EL (cell line): ENCODE measurements at regions not wholly inside any gene's neighbourhood (a gene's known extent, or its start where the extent isn't known, plus 50 kb on each side); places are given as distances from the start of the nearest gene placed in this dataset.
A peak's percentile ranks its signal among the peaks of the same experiment; 100 is the strongest.

ENCODE experiments used
- DNase-seq: peaks from one replicate; pipeline ENCODE4 v3.0.0-alpha.2; 2016

GRCh38 chr2:51528156-51528555, 496.2 kb upstream of the NRXN1 start:
- no peak for DNase-seq

GRCh38 chr2:51526766-51527165, 494.8 kb upstream of the NRXN1 start:
- no peak for DNase-seq

DNA sequence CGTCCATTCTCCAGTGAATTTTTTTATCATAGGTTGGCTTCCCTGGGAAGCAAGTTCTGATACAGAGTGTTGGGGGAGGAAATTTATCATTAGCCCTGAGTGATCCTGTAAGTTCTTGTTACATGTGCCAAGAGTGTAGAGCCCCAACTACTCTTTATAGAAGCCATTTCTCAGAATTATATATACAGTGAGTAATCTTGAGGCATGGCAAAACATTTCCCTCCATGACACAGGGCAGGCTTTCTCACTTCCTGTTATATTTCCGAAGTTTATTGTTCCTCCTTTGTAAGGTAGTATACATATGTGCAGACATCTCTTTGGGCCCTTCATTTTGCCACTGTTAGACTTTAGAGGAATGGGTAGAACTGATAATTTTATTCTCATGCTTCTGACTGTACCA, 484.7 kb upstream of the NRXN1 start:
- DNase-seq = no peak

DNA sequence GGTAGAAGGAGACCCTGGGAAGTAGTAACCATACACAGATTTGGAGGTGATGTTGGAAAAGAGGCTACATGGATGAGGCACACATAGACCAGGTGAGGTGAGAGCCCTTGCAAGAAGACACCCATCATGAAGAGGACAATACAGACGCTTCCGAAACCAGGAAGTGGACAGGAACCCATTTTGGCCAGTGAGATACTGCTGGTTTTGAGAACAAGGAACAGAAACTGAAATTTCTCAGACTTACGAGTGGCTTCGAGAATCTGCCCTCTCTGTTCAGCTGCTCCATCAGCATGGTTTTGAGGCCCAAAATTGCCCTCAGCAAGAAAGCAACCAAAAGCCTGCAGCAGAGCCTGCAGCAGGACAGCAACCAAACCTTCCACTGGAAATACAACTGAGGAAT, 479.1 kb upstream of the NRXN1 start:
- DNase-seq = no peak

DNA sequence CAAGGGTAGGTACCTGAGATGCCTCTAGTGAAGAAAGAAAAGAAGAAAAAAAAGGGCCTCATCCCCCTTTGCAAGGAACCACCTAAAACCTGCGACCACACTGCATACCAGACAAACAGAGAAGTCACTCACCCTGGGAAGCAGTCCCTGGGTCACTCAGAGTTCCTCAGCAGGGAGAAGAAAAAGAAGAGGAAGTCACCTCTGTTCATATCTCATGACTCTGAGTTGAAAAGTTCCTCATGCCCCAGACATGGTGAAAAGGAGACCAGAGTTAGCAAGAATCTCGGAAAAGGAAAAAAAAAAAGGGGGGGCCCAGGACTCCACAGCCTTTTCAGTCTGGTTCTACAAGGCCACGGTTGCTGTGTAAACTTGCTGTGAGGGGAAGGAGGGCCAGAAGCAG, 478.4 kb upstream of the NRXN1 start:
- no peak for DNase-seq

GRCh38 chr2:51505533-51505932, 473.6 kb upstream of the NRXN1 start:
- DNase-seq = no peak

- DNase-seq = no peak
Observed at GRCh38 chr2:51490576-51491234, 458.8 kb upstream of the NRXN1 start.

DNA sequence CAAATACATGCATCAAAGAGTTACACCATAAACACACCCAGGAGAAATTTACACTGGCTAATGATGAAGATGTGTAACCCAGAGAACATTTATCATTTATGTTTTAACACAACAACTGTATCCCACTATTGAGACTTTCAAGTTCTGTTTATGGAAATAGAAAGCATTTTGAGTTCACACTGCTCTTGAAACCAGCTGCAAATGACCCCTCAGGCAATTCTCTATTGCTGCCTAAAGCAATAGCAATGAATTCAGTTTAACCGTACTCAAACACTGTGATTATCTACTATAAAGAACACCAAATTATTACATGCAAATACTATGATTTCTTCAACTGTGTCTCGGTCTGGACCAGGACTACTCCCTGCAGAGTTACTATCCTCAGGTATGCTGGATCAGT, 452.7 kb upstream of the NRXN1 start:
- no peak for DNase-seq

- no peak for DNase-seq
Observed at GRCh38 chr2:51483720-51484119, 451.8 kb upstream of the NRXN1 start.

GRCh38 chr2:51472783-51473182, 440.9 kb upstream of the NRXN1 start:
- DNase-seq = no peak

- no peak for DNase-seq
Observed at GRCh38 chr2:51472300-51472699, 440.4 kb upstream of the NRXN1 start.

DNA sequence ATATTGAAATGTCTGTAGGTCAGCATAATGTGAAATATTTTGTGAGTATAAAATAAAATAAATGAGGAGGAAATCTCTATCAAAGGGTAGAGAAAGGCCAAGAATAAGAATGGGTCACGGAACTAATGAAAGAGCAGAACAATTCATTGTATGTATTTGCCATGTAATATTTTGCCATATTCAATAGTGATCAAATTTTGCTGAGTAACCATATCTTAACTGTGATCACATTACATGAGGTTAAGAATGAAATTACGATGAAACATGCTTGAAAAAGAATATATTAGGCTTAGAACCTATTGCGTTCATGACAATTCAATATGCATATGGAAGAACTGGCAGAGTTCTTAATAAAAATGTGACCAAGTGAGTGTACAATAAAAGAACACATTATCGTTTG, 437.2 kb upstream of the NRXN1 start:
- DNase-seq = no peak

DNA sequence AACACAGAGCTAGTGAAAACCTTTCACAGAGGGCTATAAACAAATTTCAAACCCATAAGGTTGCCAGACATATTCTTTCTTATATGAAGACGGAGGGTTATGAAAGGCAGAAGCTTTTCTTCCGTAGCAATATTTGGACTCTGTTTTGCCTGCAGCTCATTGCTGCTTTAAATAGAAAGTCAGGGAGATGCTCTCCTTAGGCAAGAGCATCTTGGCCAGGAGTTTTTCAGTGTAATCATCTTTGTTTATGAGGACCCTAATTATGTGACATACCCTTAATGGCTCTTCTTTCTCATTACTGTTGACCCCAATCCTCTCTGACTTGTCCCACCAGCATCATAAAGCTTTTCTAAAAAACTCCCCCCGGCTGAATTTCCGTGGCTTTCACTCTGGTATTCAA, 433.4 kb upstream of the NRXN1 start:
- no peak for DNase-seq

DNA sequence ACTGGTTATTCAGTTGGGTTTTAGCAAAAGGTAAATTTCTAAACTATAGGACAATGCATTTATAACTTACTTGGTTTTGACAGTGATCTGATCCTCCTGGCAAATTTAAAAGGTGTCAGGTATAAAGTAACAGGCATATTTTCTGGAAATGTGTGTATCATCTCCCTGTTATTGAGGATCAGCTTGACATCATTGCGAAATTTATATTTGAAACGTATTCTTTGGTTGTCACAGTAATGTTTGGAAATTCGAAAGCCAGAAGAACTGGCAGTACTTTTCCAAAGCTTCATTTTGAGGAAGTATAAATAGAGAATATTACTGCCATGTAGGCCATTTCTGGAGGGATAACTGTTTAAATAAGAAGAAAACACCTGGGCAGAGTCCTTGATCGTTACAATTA, 422.2 kb upstream of the NRXN1 start:
- no peak for DNase-seq

DNA sequence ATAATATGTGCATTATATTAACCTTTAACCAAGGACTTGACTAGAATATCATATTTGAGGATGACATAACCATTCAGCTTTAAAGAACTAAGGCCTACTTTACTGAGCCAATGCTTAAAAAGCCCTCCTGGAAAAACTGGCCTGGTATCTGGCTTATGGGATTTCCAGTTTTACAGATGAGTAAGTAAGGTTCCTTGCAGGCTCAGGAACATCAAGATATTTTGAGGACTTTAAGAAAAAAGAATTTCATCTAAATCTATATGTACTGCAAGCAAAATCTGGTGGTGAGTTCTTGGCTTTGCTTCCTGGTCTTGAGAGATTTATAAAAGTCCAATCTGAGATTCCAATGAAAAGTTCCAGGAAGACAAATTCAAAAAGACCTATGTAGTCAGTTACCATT, 417.0 kb upstream of the NRXN1 start:
- DNase-seq = no peak

DNA sequence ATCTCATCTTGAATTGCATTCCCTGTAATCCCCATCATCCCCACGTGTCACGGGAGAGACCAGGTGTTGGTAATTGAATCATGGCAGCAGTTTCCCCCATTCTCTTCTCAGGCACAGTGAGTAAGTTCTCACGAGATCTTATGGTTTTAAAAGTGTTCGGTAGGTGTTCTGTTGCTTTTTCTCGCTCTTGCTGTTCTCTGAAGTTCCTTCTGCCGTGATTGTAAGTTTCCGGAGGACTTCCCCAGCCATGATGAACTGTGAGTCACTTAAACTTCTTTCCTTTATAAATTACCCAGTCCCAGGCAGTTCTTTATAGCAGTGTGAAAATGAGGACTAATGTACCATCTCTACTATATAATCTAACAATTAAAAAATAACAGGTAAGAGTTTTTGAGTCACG, 409.9 kb upstream of the NRXN1 start:
- DNase-seq = no peak

DNA sequence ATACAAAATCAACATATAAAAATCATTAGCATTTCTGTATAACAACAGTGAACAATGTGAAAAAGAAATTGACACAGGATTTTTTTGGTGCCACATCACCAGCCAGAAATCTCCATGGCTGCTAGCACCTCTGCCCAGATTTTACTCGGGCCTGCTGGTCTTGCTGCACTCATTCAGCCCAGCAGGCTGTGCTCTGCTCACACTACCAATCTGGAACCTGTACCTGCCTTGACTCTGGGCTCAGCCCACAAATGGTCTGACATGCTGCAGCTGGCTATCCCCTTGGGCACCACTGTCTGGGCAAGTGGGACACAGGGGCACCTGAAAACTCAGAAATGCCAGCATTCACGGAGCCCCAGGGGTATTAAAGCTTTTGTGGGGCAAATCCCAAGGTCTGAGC, 392.5 kb upstream of the NRXN1 start:
- no peak for DNase-seq

- DNase-seq = no peak
Observed at GRCh38 chr2:51420511-51420910, 388.6 kb upstream of the NRXN1 start.

DNA sequence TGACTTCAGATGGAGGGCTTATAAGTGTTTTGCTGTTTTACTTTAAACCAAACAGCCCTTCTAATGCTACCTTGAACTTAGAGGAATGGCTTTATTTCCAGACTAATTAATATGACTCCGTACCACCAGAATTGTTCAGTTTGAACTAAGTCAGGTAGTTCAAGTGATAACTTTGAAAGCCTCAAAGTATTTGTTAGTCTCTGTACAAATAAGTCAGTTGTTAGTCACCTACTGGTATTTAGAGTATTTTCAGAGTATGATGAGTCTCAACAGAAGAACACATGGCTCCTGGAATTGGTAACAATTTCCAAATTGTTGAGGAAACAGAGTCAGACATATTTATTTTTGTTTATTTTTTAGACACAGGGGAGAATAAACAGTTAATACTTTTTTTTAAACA, 381.8 kb upstream of the NRXN1 start:
- DNase-seq = no peak

DNA sequence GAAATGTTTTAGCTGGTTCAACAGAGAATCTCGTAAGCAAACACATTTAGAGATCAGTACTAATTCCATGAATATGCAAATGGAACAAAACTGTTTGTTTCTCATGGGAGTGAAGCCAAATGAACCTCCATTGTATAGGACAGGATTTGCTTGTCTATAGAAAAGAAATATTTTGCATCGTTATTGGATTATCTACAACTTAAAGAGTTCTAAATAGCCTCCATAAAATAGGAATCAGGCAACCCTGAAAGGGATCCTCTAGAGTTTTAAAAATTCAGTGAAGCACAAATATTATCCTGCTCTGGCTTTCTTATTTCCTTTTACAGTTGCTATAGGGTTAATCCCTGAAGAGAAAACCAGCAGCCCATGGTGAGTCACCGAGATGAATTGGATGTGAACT, 378.4 kb upstream of the NRXN1 start:
- DNase-seq = no peak

- DNase-seq = no peak
Observed at GRCh38 chr2:51409920-51410319, 378.0 kb upstream of the NRXN1 start.

DNA sequence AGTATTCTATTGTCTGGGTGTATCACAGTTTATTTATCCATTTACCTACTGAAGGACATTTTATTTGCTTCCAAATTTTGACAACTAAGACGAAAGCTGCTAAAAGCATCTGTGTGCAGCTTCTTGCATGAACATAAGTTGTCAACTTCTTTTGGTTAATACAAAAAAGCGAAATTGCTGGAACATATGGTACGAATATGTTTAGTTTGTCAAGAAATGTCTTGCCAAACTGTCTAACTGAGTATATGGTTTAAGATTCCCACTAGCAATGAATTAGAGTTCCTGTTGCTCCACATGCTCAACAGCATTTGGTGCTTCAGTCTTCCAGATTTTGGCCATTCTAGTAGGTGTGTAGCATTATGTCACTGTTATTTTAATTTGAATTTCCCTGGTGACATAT, 372.3 kb upstream of the NRXN1 start:
- DNase-seq = no peak

DNA sequence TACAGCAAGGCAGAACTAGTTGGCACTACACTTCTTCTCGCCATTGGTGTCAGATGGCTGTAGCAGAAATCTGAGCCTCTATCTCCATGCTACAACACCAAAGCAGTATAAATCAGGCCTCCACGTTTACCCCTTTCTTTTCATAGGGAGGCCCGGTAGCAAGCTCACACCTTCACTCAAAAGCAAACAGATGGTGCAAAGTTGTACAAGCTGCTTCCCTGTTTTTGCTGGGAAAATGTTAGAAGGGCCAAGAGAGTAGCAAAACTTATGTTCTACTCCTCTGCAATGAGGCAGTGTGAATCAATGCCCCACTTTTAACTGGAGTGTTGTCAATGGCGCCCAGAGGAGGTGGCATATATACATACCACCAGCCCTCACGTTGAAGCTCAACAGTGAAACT, 369.6 kb upstream of the NRXN1 start:
- DNase-seq = no peak

DNA sequence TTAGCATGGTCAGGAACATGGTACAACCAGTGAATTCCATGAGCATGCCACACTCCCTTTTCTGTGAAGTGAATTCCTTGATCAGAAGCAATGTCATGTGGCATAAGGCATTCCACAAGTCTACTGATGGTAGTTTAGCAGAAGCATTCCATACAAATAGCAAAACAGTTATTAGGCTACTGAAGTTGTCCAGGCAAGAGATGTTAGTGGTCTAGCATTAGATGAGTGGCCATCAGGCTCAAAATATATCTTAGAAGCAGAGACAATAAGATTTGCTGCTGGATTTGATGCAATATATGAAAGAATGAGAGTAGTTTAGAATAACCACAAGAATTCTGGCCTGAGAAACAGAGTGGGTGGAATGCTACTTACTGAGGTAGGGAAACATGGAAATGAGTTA, 355.3 kb upstream of the NRXN1 start:
- DNase-seq = peak; percentile 1

DNA sequence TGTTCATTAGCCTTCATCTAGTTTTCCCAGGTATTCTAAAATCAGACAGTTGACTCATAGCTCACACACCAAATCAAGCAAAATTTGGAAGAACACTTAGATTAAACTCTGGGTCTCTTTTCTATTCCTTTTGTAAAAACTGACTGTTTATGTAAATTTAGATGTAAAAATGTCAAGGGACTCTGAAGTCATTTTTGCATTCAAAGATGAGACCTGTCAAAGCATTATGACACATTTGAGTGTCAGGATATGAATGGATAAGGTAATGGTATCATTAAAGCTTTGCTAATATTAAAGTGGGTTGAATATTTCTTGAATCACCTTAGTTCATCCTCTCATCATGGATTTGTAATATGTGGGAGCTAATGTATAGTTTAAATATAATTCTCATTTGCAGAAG, 348.1 kb upstream of the NRXN1 start:
- no peak for DNase-seq

- DNase-seq = no peak
Observed at GRCh38 chr2:51368250-51368649, 336.3 kb upstream of the NRXN1 start.
